WERI-Rb-1 (cell line): ENCODE measurements at regions not wholly inside any gene's neighbourhood (a gene's known extent, or its start where the extent isn't known, plus 50 kb on each side); places are given as distances from the start of the nearest gene placed in this dataset.

ENCODE experiments used
- DNase-seq: peaks from one replicate; pipeline ENCODE4 v3.0.0-alpha.2; 2020
- H3K27ac ChIP-seq: fragments of 250-450 bp; sonication (Bioruptor Pico); 2 replicates; pipeline ENCODE4 v1.5.1; 2020; ENCODE audit warnings: mild to moderate bottlenecking, moderate library complexity
- H3K27me3 ChIP-seq: fragments of 250-450 bp; sonication (Bioruptor Pico); 2 replicates; pipeline ENCODE4 v1.5.1; 2021; ENCODE audit warnings: mild to moderate bottlenecking, low read depth, moderate library complexity; ENCODE audit not compliant: insufficient read depth, severe bottlenecking
- H3K36me3 ChIP-seq: fragments of 250-450 bp; sonication (Bioruptor Pico); 2 replicates; pipeline ENCODE4 v1.5.1; 2020; ENCODE audit warnings: mild to moderate bottlenecking, moderate library complexity
- H3K4me3 ChIP-seq: 2 replicates; pipeline ENCODE4 v1.5.1; 2011; ENCODE audit warnings: low read depth, mild to moderate bottlenecking, control low read depth, low read length
- H3K9me3 ChIP-seq: fragments of 250-450 bp; sonication (Bioruptor Pico); 2 replicates; pipeline ENCODE4 v1.5.1; 2021; ENCODE audit warnings: mild to moderate bottlenecking, moderate library complexity; ENCODE audit not compliant: severe bottlenecking
- CTCF ChIP-seq: IDR thresholded peaks from 2 replicates; pipeline ENCODE4 v1.5.1; 2011; ENCODE audit warnings: low read depth, mild to moderate bottlenecking, control low read depth, inconsistent platforms, low read length

- no peaks in the 10 kb centered on the region for H3K9me3 ChIP-seq
- H3K27me3 ChIP-seq = no peaks in the 10 kb centered on the region
- DNase-seq = no peak
- H3K36me3 ChIP-seq = no peaks in the 10 kb centered on the region
- no peak overlapping the region for H3K4me3 ChIP-seq
- no peak for TF ChIP-seq CTCF
- no peak overlapping the region for H3K27ac ChIP-seq
Measured at GRCh38 chr7:113727486-113727885, 191.3 kb downstream of the PPP1R3A start.

GRCh38 chr7:113722006-113722405, 196.8 kb downstream of the PPP1R3A start:
- Histone ChIP-seq H3K4me3 (no peak overlapping the region), H3K36me3 (no peaks in the 10 kb centered on the region), H3K9me3 (no peaks in the 10 kb centered on the region), H3K27ac (no peak overlapping the region), H3K27me3 (no peaks in the 10 kb centered on the region)
- no peak for TF ChIP-seq CTCF
- no peak for DNase-seq

- H3K9me3 ChIP-seq = no peaks in the 10 kb centered on the region
- no peak overlapping the region for H3K4me3 ChIP-seq
Measured at GRCh38 chr7:113717739-113718138, 201.1 kb downstream of the PPP1R3A start.

GRCh38 chr7:113715981-113716856, 202.6 kb downstream of the PPP1R3A start:
- Histone ChIP-seq H3K36me3 (no peaks in the 10 kb centered on the region), H3K27ac (no peak overlapping the region), H3K9me3 (no peaks in the 10 kb centered on the region), H3K27me3 (no peaks in the 10 kb centered on the region), H3K4me3 (no peak overlapping the region)
- DNase-seq = no peak
- TF ChIP-seq CTCF = no peak

More at GRCh38 chr7:113717739-113718138, 201.1 kb downstream of the PPP1R3A start:
- H3K27me3 ChIP-seq = no peaks in the 10 kb centered on the region
- H3K27ac ChIP-seq = no peak overlapping the region
- DNase-seq = no peak
- TF ChIP-seq CTCF = no peak
- H3K36me3 ChIP-seq = no peaks in the 10 kb centered on the region

- no peak overlapping the region for H3K27ac ChIP-seq
- no peak for DNase-seq
- no peaks in the 10 kb centered on the region for H3K27me3 ChIP-seq
- H3K9me3 ChIP-seq = no peaks in the 10 kb centered on the region
- H3K36me3 ChIP-seq = no peaks in the 10 kb centered on the region
- no peak for TF ChIP-seq CTCF
- no peak overlapping the region for H3K4me3 ChIP-seq
Measured at GRCh38 chr7:113715262-113715661, 203.5 kb downstream of the PPP1R3A start.
